MCF 10A (cell line): ENCODE measurements at regions not wholly inside any gene's neighbourhood (a gene's known extent, or its start where the extent isn't known, plus 50 kb on each side); places are given as distances from the start of the nearest gene placed in this dataset.

Source experiments
- BruUV-seq: library from RNA; stranded (reverse); fragments of 400-500 nt; replicated peaks from 2 replicates; lab custom pipeline; 2021; lab: Mats Ljungman, UMichigan
- CTCF ChIA-PET: fragments of 300-600 bp; sonication (Branson Sonifier 250); formaldehyde crosslinking; extraction: SDS; loops from one replicate; lab custom pipeline; 2021; ENCODE audit warnings: antibody characterized with exemption, inconsistent platforms; lab: Yijun Ruan, JAX
- POLR2A ChIA-PET: fragments of 300-600, 350-650 bp; sonication (Branson Sonifier 250); formaldehyde crosslinking; extraction: SDS; loops from one replicate; lab custom pipeline; 2020; ENCODE audit warnings: antibody characterized with exemption, inconsistent platforms; lab: Yijun Ruan, JAX
- DNase-seq: peaks from one replicate; pipeline ENCODE4 v3.0.0-alpha.2; 2018; ENCODE audit not compliant: unreplicated experiment
- H3K27ac Mint-ChIP-seq: one replicate; pipeline ENCODE4 v1.8.0; 2022; ENCODE audit warnings: mild to moderate bottlenecking, low read depth, mixed read lengths; ENCODE audit not compliant: unreplicated experiment
- H3K27me3 Mint-ChIP-seq: one replicate; pipeline ENCODE4 v1.8.0; 2022; ENCODE audit warnings: mixed read lengths; ENCODE audit not compliant: insufficient read depth, unreplicated experiment
- H3K36me3 Mint-ChIP-seq: one replicate; pipeline ENCODE4 v1.8.0; 2022; ENCODE audit warnings: mild to moderate bottlenecking, moderate library complexity, mixed read lengths; ENCODE audit not compliant: insufficient read depth, unreplicated experiment
- H3K4me1 Mint-ChIP-seq: one replicate; pipeline ENCODE4 v1.8.0; 2022; ENCODE audit warnings: mixed read lengths; ENCODE audit not compliant: insufficient read depth, unreplicated experiment
- H3K4me3 Mint-ChIP-seq: one replicate; pipeline ENCODE4 v1.8.0; 2022; ENCODE audit warnings: mild to moderate bottlenecking, moderate library complexity, mixed read lengths; ENCODE audit not compliant: unreplicated experiment
- H3K9me3 Mint-ChIP-seq: one replicate; pipeline ENCODE4 v1.8.0; 2022; ENCODE audit warnings: mixed read lengths; ENCODE audit not compliant: unreplicated experiment
- intact Hi-C: fragments of 100-400 bp; cut with micrococcal nuclease; formaldehyde crosslinking; loops from 2 replicates; pipeline ENCODE4 v1.14.1; 2022
- TF ChIP-seq, protein P1 (sequence below): fragments of 200-600 bp; IDR thresholded peaks from one replicate; pipeline ENCODE4 v1.8.0; 2022; ENCODE audit warnings: antibody characterized with exemption, mild to moderate bottlenecking; ENCODE audit not compliant: unreplicated experiment

DNA sequence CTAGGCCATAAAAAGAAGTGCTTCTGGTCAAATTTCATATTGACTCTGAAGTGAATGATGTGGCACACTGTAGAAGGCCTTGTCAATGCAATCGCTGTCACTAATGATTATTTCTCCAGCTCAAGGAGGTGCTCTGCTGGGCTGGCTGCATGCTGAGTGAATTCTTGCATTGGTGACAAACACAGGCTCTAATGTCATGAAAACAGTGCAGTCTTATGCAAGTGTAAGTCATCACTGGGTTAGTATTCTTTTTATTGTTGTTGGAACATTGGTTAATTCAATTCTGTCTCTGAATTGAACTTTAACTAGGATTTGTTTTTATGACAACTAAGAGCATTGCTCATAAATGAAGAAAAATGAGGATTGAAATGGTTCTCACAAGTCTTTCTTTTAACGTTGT, 57.3 kb upstream of the CD180 start:
- H3K27me3 Mint-ChIP-seq, result no peaks in the 10 kb centered on the region
- no peak overlapping the region for H3K4me3 Mint-ChIP-seq
- no peaks in the 10 kb centered on the region for H3K9me3 Mint-ChIP-seq
- peaks cover 6% of the 10 kb centered on the region for H3K36me3 Mint-ChIP-seq
- ChIA-PET POLR2A (interaction anchor here (0.6 to 2.4 kb wide), 3 partner anchors 8 to 15 kb away, joined by 3 to 7 read pairs (median 3); no protein-coding TSS in a partner anchor), CTCF (interaction anchor here (0.7 to 1.1 kb wide), 2 partner anchors 14 to 47 kb away, joined by 3 read pairs; no protein-coding TSS in a partner anchor)
- intact Hi-C loops, result no loop called here
- no TSS peak for BruUV-seq
- TF ChIP-seq, protein P1, sequence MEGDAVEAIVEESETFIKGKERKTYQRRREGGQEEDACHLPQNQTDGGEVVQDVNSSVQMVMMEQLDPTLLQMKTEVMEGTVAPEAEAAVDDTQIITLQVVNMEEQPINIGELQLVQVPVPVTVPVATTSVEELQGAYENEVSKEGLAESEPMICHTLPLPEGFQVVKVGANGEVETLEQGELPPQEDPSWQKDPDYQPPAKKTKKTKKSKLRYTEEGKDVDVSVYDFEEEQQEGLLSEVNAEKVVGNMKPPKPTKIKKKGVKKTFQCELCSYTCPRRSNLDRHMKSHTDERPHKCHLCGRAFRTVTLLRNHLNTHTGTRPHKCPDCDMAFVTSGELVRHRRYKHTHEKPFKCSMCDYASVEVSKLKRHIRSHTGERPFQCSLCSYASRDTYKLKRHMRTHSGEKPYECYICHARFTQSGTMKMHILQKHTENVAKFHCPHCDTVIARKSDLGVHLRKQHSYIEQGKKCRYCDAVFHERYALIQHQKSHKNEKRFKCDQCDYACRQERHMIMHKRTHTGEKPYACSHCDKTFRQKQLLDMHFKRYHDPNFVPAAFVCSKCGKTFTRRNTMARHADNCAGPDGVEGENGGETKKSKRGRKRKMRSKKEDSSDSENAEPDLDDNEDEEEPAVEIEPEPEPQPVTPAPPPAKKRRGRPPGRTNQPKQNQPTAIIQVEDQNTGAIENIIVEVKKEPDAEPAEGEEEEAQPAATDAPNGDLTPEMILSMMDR, result no peak
- DNase-seq, result no peak
- H3K4me1 Mint-ChIP-seq, result peaks cover 31% of the 10 kb centered on the region
- H3K27ac Mint-ChIP-seq, result peak overlapping the region; percentile 19

DNA sequence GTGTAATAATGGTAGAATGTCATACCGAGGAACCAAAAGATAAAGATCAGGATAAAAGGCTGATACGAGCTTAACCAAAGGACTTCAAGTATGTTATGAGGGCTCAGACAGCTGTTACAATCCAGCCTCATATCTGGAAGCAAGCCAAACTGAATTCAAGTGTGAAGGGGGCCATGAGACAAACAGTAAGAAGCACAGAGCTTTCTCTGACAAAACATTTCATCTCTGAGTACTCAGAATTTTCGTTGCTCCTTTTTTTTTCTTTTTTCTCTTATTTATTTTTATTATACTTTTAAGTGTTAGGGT, 52.9 kb upstream of the CD180 start:
- no peak overlapping the region for H3K27ac Mint-ChIP-seq
- intact Hi-C loops, result loop anchor here (1.0 to 10.0 kb wide), 5 partner anchors 52 to 1215 kb away; no protein-coding TSS in a partner anchor
- H3K4me1 Mint-ChIP-seq, result no peaks in the 10 kb centered on the region
- POLR2A ChIA-PET, result interaction anchor here (0.7 to 5.1 kb wide), 26 partner anchors 8 to 1021 kb away, joined by 3 to 129 read pairs (median 5); partner anchors contain the start of gene PIK3R1
- BruUV-seq, result no TSS peak
- H3K27me3 Mint-ChIP-seq, result no peaks in the 10 kb centered on the region
- H3K36me3 Mint-ChIP-seq, result no peaks in the 10 kb centered on the region
- peak; percentile 51 for DNase-seq
- H3K9me3 Mint-ChIP-seq, result no peaks in the 10 kb centered on the region
- no peak overlapping the region for H3K4me3 Mint-ChIP-seq
- TF ChIP-seq, protein P1, result no peak
- CTCF ChIA-PET, result interaction anchor here (0.6 to 3.7 kb wide), 6 partner anchors 10 to 1037 kb away, joined by 3 to 18 read pairs (median 3); no protein-coding TSS in a partner anchor

DNA sequence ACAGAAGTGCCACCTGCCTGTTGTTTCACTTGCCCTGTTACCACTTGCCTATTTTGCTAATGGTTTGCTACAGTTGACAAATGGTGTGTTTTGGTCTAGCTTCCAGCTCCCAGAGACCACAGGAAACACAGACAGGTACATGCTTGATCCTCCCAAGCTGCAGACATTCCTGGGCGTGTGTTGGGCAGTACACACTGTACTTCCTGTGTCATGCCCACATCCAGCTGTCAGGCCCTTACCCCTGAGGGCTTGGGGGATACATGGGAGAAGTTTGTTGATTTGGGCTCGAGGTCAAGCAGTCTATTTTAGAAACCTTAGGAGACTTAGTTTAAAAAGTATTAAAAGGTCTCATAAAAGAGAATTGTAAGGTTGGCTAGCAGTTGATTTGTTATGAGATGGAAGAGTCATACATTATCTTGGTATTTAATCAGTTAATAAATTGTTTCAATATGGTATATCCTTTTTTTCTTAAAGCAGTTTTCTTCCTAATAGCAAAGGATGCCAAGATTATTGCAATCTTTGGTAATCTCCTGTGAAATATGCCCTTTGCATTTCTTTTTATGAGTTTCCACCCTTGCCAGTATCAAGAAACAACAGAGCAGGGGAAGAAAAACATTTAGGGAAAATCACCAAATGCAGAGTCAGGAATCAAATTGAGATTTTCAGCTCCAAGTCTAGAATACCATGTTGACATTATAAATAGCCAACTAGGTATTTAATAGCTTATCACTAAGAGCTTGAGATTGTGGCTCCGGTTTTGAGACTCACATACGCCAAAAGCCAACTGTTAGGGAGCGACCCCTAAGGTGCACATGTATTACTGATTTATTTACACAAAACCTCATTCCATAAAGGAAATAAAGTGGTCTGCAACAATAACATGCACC, 52.3 kb upstream of the CD180 start:
- DNase-seq, result peak; percentile 99
- intact Hi-C loops, result loop anchor here (1.0 to 10.0 kb wide), 5 partner anchors 52 to 1216 kb away; no protein-coding TSS in a partner anchor
- no peaks in the 10 kb centered on the region for H3K36me3 Mint-ChIP-seq
- CTCF ChIA-PET, result interaction anchor here (0.6 to 3.7 kb wide), 7 partner anchors 9 to 1037 kb away, joined by 3 to 18 read pairs (median 3); no protein-coding TSS in a partner anchor
- POLR2A ChIA-PET, result interaction anchor here (0.7 to 5.1 kb wide), 31 partner anchors 9 to 1022 kb away, joined by 3 to 129 read pairs (median 4); partner anchors contain the start of gene PIK3R1
- BruUV-seq, result TSS peak; percentile 86
- H3K9me3 Mint-ChIP-seq, result no peaks in the 10 kb centered on the region
- no peaks in the 10 kb centered on the region for H3K4me1 Mint-ChIP-seq
- no peak overlapping the region for H3K4me3 Mint-ChIP-seq
- no peaks in the 10 kb centered on the region for H3K27me3 Mint-ChIP-seq
- TF ChIP-seq, protein P1, result no peak
- H3K27ac Mint-ChIP-seq, result no peak overlapping the region
